ENCODE measurements at regions not wholly inside any gene's neighbourhood (a gene's known extent, or its start where the extent isn't known, plus 50 kb on each side); places are given as distances from the start of the nearest gene placed in this dataset.

- TF ChIP-seq ZFP3 (CRISPR knock-in tag; IDR thresholded peaks at IDR 0.05) (no peak), ZNF70 (CRISPR knock-in tag; IDR thresholded peaks at IDR 0.05) (no peak), ARNTL (CRISPR knock-in tag; IDR thresholded peaks at IDR 0.05; ENCODE audit: borderline replicate concordance, low read depth) (no peak), PATZ1 (CRISPR knock-in tag; IDR thresholded peaks at IDR 0.05; ENCODE audit: borderline replicate concordance) (no peak), CSDC2 (CRISPR knock-in tag; IDR thresholded peaks at IDR 0.05) (no peak), RARB (CRISPR knock-in tag; IDR thresholded peaks at IDR 0.05) (no peak), BACH2 (CRISPR knock-in tag; IDR thresholded peaks at IDR 0.05; ENCODE audit: borderline replicate concordance) (no peak), PPARA (CRISPR knock-in tag; IDR thresholded peaks at IDR 0.05; ENCODE audit: borderline replicate concordance) (no peak), ESRRG (CRISPR knock-in tag; IDR thresholded peaks at IDR 0.05) (no peak), GLIS3 (CRISPR knock-in tag; IDR thresholded peaks at IDR 0.05) (no peak), ZC3H10 (CRISPR knock-in tag; IDR thresholded peaks at IDR 0.05) (no peak), SNAI2 (CRISPR knock-in tag; IDR thresholded peaks at IDR 0.05) (no peak)
These were observed 176.2 kb upstream of the CXorf66 start for GRCh38 chrX:140141444-140142029.
